ENCODE measurements at regions not wholly inside any gene's neighbourhood (a gene's known extent, or its start where the extent isn't known, plus 50 kb on each side); places are given as distances from the start of the nearest gene placed in this dataset.

GRCh38 chr1:172980456-172980855 is 70.3 kb downstream of the TNFSF18 start:
- no peak for TF ChIP-seq CTCF (IDR thresholded peaks at IDR 0.05)

GRCh38 chr1:172980971-172981370 is 69.8 kb downstream of the TNFSF18 start:
- no peak for TF ChIP-seq CTCF (IDR thresholded peaks at IDR 0.05)

Measured in LNCAP (cell line).